GM19238 (cell line): ENCODE measurements at regions not wholly inside any gene's neighbourhood (a gene's known extent, or its start where the extent isn't known, plus 50 kb on each side); places are given as distances from the start of the nearest gene placed in this dataset.
"Not testable (repeated sequence)": the region's sequence is repeated elsewhere in the genome, so short reads cannot be mapped to it uniquely, and the experiment has no call there.

ENCODE experiments used
- DNase-seq: peaks from one replicate; pipeline ENCODE4 v3.0.0; 2011; ENCODE audit warnings: low spot score; ENCODE audit not compliant: insufficient read length

DNA sequence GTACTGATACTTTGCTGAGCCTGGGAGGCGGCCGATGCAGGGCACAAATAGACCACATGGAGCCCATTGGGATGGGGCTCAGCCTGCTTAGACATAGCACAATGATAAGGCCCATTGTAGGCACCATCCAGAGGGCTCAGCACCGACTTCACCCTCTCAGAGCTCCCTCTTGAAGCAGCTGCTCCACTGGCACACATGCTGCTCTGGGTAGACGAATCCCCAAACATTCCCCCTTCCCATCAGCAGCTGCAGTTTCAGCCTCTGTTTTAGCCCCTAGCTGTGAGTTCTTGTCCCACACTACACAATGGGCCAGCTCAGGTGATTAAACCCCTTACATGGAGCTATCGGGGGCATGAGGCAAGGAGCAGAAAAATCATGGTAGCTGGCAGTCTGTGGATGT lies 174.1 kb downstream of the RGS9 start:
- no peak for DNase-seq

DNA sequence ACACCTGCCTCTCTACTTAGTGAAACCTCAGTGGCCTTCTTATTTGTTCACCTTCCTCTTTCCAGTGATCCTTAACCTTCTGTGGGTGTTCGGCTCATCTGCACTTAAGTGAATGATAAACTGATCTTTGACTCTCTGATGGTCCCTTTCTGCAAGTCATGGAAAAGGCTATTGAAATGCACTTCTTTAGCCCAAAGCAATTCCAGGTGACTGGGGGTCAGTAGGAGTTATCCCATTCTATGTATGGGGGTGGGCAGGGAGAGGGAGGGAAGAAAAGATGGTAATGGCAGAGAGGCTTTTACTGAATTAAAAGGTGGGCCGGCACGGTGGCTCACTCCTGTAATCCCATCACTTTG lies 170.8 kb downstream of the RGS9 start:
- DNase-seq = no peak

DNA sequence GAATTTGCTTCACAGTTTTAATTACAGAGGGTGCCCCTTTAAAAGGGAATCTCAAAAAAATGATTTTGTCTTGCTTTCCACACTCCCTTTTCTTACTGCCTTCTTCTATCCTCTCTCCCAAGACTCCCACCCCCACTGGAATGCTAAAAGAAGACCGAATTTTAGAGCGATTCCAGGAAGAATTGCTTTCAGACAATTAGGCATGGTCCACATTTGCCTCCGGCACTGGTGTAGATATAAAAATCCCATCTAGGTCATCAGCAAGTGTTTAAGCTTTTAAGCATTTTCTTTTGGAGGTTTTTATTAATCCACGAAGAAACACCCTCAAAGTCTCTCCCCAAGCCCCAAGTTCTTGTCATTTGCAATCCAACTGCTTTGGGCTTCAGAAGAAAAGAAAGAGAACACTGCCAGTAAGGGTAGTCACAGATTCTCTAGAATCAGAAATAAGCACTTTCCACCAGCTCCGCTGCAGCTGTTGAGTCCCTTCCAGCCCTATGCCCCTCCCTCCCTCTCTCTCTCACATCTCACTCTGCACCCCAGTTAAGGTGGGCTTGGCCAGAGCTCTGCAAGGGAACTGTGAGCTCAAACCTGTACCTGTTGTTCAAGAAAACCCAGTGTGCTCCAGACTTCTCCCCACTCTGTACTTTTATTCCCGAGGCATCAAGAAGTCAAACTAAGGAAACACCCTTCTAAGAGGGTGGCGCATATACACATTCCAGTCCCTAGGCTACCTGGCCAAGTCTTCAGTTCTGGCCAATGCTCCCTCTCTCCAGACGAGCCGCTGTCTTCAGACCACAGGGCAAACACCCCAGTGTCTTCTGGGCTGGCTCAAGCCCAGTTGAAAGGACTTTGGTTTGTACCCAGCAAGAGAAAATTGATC lies 170.2 kb downstream of the RGS9 start:
- DNase-seq = no peak

DNA sequence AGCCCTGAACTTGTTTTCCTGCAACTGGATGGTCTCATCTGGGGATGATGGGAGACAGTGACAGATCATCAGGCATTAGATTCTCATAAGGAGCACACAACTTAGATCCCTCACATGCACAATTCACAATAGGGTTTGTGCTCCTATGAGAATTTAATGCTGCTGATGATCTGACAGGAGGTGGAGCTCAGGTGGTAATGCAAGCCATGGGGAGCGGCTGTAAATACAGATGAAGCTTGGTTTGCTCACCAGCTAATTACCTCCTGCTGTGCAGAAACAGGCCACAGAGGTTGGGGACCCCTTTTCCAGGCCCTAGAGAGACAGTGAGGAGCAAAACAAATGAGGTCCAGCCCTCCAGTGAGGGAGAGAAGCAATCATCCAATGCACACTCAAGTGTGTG lies 168.6 kb downstream of the RGS9 start:
- DNase-seq = no peak

DNA sequence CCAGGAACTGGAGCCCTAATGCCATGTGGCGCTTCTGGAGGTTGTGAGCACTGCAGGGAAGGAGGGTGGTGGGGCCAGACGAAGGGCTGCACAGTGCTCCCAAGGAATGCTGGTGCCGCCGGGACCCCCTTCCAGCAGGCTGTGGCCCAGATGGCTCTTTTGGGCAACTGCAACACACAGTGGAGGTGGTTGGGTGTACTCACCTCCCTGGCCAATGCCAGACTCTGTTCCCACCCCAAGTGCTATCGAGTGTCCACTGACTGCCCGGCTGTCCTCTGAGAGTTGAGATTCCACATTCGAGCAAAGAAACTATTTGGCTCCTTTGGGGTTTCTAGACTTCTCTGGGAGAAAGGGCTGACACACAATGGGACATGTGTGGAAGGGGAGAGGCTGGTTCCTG lies 167.9 kb downstream of the RGS9 start:
- no peak for DNase-seq

DNA sequence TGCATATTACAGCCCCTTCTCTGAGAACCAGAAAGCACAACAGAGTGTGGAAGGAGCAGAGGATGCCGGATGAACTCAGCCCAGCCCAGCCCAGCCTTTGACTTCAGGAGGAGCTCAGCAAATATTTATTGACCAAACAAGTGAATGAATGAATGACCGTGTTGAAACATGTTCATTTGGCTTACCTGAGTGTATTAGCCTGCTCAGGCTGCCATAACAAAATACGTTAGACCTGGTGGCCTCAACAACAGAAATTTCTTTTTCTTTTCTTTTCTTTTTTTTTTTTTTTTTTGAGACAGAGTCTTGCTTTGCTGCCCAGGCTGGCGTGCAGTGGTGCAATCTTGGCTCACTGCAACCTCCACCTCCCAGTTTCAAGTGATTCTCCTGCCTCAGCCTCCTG lies 164.7 kb downstream of the RGS9 start:
- DNase-seq = not testable (repeated sequence)

DNA sequence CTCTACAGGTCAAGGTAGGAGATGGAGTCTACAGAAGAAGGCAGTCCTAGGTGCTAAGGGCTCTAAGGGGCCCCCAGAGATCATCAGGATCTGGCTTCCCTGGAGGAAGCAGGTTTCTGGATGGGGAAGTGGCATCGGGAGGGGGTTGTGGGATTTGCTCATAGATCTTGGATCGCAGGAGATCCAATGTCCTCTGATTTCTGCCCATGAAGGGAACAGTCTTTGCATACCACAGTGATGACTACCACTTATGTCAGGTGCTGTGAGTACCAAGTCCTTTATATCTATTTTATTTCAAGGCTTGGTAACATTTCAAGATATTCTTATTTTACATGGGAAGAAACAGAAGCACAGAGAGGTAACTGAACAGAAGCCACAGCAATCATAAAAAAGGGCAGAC lies 164.0 kb downstream of the RGS9 start:
- no peak for DNase-seq

DNA sequence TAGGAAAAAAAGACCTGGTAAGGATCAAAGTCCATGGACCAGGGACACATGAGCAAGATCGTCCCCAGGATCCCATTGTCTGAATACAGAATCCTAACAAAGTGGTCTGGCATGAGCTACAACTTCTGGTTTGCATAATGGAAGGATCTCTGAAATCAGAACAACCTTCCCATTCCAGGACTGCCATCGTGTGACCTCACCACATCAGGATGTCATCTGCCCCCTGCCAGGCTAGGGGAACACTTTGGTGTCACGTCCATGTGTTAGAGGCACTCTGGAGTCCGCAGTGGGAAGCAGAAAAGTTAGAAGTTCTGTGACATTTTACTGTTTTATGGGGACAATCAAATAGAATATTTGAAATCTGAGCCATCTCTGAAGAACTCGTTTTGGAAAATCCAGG lies 160.7 kb downstream of the RGS9 start:
- no peak for DNase-seq

DNA sequence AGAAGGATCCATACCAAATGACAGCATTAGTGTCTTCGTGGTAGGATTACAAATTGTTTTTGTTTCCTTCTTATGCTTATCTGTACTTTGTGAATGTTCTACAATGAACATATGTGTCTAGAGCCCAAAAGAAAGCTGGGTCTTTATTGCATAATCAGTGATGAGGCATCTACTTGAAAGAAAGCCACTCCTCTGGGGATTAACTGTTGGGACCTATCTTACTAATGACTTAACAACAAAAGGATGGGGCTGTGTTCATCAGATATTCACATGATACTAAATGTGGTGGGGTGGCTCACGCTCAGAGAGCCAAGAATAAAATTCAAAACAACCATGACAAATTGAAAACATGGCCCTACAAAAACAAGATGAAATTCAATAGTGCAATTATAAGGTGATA lies 160.2 kb downstream of the RGS9 start:
- DNase-seq = no peak

DNA sequence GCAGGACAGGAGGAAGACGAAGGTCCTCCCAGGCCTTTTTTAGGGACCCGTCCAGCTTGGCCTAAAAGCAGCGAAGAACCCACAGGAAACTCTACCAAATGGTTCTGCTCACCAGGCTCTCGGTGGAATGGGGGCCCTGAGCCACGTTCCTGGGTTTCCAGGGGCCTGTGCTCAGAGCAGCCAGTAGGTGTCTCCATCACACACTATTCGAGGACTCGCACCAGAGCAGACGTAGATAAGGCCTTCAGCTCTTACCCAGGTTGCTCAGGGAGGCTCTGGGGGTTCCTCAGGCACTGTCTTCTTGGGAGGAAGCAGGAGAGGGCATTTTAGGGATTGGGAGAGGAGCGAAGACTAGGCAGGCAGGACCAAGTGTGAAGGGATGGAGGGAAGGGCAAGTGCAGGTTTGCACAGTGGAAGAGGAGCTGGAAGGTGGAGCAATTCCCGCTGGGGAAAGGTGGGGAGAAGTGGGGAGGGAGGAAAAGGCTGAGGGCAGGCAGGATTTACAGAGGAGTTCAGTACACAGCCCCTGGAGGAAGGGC lies 157.1 kb downstream of the RGS9 start:
- peak; percentile 40 for DNase-seq

DNA sequence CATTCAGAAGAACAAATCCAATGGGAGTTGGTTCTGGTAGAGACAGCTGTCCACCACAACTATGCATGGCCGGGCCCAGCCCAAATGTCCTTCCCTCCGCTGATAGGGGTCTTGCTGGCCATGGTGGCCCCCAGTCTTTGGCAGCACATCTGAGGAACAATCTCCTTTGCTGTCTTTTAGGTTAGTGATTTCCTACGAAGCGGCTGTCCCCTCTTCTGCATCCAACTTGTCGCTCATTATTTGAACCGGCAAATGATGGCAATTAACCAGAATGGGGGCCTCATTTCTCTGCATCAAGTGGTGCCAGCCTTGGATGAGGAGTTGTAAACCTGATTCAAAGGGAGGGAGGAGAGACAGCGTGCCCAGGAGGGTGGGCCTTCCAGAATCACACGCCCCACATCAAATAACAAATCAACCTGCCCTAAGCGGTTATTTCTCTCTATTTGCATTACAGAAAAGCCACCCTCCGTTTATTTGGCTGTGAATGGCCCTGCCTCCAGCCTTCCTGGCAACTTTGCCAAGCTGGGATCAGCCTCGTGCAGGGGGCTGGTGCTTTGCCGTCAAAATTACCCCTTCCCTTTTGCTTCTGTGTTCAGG lies 156.5 kb downstream of the RGS9 start:
- DNase-seq = no peak

DNA sequence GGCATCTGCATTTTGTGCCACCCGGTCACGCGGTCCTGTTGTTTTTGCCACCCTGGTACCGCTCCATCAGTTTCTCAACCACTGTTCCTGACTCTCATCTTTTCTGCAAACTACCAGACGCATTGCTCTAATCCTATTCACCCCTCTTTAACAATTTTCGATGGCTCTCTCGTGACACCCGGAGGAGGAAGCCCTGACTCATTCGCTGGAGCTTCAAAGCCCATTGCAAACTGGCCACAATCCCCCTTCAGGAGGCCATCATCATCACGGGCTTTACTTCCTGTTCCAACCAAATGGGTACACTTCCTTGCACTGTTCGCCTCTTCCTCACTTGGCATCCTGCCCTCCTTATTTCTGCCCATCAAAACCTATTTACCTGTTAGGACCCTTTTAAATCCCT lies 155.3 kb downstream of the RGS9 start:
- DNase-seq = no peak

DNA sequence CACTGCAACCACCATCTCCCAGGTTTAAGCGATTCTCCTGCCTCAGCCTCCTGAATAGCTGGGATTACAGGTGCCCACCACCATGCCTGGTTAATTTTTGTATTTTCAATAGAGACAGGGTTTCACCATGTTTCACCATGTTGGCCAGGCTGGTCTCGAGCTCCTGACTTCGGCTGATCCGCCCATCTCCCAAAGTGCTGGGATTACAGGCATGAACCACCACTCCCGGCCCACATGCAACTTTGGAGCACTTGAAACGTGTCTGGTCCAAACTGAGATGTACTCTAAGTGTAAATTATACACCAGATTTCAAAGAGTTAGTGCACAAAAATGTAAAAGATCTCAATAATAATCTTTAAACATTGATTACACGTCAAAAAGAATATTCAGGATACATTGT lies 154.1 kb downstream of the RGS9 start:
- not testable (repeated sequence) for DNase-seq

DNA sequence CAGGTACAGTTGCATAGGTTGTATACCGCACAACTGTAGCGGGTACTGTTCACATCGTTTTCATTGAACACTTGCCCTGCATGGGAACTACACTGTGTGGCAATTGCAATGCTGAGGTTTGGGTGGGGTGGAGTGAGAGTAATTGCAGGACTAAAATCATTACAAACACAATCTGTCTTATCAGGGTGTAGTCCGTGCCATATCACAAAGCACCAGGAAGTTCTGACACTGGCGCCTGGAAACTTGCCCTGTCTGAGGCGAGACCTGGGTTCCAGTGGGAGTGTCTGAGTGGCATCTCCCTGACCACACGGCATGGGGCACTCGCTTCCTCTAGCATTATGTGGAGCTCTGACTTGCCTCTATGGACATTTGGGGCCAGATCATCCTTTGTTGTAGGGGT lies 153.4 kb downstream of the RGS9 start:
- DNase-seq = no peak

DNA sequence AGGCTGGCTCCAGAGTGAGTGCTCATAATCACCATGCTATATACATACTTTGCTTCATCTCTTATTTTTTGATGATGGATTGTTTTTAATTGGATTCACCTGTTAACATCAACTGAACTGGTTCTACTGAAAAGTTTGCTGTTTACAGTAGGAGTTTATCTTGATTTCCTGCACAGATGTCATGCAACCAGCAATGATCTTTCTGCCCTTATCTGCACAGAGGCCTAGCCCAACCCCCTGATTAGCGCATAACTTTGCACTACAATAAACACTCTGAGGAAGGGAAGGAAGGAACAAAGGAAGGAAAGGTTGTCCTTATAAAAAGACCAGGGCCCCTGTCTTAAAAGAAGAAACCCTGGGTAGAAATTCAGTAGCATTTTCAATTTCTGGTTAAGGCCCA lies 152.9 kb downstream of the RGS9 start:
- no peak for DNase-seq

DNA sequence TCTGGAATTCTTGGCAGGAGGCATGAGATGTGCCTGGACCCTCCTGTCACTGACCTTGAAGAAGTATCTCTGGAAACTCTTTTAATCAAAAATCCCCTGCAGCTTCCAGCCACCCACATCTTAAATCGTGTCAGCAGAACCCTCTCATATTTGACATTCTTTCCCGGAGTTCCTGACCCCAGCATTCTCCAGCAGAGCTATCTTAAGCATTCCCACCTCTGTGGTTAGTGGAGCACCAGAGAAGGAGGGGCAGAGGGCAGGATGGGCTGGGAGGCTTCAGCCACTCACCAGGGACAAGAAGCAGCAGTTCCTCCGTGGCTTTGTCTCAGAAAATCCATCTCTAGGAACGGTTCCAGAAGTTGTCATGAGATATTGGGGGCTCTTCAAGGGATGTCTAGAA lies 149.9 kb downstream of the RGS9 start:
- no peak for DNase-seq

DNA sequence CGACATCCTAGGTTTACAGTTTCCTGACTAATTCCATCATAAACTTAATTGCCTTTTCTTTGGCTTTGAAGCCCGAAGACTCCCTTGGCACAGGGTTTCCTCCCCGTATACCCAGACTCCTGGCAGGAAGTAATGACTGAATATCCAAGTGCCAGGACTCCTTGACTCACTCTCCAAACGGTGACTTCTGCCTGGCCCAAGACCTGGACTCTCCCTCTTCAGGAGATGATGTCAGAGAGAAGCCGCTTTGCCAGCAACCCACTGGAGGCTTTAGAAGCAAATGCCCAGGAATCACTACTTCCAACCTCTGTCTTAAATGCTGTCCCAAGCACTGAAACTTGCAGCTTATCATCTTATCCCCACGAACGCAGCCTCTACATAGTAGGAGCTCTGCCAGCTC lies 146.5 kb downstream of the RGS9 start:
- no peak for DNase-seq

DNA sequence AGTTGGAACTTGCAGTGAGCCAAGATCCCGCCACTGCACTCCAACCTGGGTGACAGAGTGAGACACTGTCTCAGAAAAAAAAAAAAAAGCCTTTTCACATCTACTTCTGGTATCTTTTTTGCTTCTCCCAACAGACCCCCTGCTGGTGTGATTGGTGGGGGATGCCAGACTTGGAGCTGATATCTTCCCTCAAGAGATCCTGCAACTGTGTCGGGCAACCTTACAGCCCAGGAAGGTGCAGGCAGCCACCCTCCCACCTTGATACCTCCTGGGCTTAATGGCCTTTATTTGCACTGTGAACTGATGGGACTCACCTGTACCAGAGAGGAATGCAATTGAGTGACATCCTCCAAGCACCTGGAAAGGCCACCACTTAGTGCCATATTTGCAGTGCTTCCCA lies 142.3 kb downstream of the RGS9 start:
- no peak for DNase-seq

DNA sequence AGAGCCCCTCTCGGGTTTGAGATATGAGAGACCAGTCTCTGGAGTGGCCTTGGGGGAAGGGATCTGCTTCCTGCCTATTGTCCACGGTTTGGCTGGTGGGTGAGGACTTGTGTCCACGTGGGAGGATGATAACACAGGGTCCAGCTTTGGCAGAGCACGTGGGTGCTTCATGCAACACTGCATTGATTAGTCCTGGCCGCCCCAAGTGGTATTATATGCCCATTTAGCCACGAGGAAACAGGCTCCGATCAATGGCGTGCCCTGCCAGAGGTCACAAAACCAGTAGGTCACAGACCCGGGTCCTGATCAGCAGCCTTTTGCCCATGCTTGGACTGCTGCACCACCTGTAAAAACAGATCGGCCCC lies 141.6 kb downstream of the RGS9 start:
- DNase-seq = no peak

DNA sequence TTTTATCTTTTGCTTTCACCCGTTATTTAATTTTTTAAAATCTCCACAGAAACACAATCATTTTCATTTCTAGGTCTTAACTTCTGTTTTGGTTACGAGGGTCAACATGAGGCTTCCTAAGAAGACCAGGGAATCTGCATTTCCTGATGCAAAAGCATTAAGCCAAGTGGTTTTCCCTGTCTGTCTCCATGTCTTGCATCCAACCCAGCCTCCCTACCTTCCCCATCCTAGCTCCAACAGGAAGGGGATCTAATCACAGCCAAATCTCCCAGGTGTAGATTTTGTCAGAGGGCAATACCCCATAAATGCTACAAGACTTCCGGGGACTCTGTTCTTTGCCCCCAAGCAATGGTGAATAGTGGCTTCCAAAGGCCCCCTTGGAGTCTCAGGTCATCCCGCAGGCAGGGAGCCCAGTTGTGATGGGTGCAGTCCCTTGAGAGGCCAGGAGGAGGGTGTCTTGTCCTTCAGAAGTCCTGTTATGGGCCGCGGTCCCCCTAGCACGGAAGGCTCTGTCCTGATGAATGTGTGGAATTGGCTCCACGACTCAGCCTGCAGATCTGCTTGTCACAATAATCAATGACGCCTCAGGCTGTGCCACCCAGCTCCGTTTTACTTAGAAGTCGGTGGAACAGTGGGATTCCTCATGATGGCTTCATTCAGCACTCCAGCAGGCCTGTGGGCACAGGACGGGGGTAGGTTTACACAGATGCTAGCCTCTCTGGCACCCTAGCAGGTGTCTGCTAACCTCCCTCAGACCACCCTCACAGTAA lies 141.1 kb downstream of the RGS9 start:
- DNase-seq = peak; percentile 21

DNA sequence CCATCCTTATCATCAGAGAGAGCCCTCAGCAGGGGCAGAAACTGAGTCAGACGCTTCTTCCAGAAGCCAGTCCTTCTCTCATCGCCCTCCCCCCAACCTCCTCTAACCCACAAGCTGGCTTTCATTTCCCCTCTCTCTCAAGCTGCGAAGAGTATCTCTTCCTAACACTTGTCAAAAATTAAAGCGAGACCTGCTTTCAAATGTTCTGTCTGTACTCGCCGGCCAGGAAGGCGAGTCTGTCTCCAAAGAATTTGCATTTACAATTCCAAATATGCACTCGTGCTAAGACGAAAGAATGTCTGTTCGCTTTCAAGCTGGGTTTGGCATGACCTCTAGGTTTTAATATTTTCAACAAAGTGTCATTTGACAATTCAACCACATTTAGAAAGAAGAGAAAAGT lies 140.4 kb downstream of the RGS9 start:
- no peak for DNase-seq
